Stimulated activated naive CD8-positive, alpha-beta T cell treated with anti-CD3 and anti-CD28 coated beads, Interleukin-15, Interleukin-2, amounts not matched to agents 100 ng/mL and 50 ng/mL, for 24 hours (primary cell): ENCODE measurements at regions not wholly inside any gene's neighbourhood (a gene's known extent, or its start where the extent isn't known, plus 50 kb on each side); places are given as distances from the start of the nearest gene placed in this dataset.

Experiments used
- H3K27ac Mint-ChIP-seq: one replicate; pipeline ENCODE4 v1.8.0; 2021; ENCODE audit warnings: mild to moderate bottlenecking, mixed read lengths
- H3K27me3 Mint-ChIP-seq: one replicate; pipeline ENCODE4 v1.8.0; 2021; ENCODE audit warnings: mixed read lengths
- H3K36me3 Mint-ChIP-seq: one replicate; pipeline ENCODE4 v1.8.0; 2021; ENCODE audit warnings: low read depth, mixed read lengths
- H3K4me1 Mint-ChIP-seq: one replicate; pipeline ENCODE4 v1.8.0; 2021; ENCODE audit warnings: low read depth, mixed read lengths
- H3K4me3 Mint-ChIP-seq: one replicate; pipeline ENCODE4 v1.8.0; 2021; ENCODE audit warnings: mild to moderate bottlenecking, mixed read lengths
- H3K9me3 Mint-ChIP-seq: one replicate; pipeline ENCODE4 v1.8.0; 2021; ENCODE audit warnings: mixed read lengths

GRCh38 chr17:71380535-71380934 is 740.3 kb upstream of the SOX9 start:
- Mint-ChIP-seq H3K4me1 (no peaks in the 10 kb centered on the region), H3K27ac (no peak overlapping the region), H3K9me3 (peaks cover 25% of the 10 kb centered on the region), H3K36me3 (no peaks in the 10 kb centered on the region), H3K4me3 (no peak overlapping the region), H3K27me3 (no peaks in the 10 kb centered on the region)

GRCh38 chr17:71380936-71381335 is 739.9 kb upstream of the SOX9 start:
- H3K9me3 Mint-ChIP-seq, result peaks cover 25% of the 10 kb centered on the region
- no peak overlapping the region for H3K27ac Mint-ChIP-seq
- no peaks in the 10 kb centered on the region for H3K36me3 Mint-ChIP-seq
- H3K27me3 Mint-ChIP-seq, result no peaks in the 10 kb centered on the region
- no peak overlapping the region for H3K4me3 Mint-ChIP-seq
- no peaks in the 10 kb centered on the region for H3K4me1 Mint-ChIP-seq

GRCh38 chr17:71383091-71383490 is 737.7 kb upstream of the SOX9 start:
- Mint-ChIP-seq H3K4me1 (no peaks in the 10 kb centered on the region), H3K9me3 (peaks cover 20% of the 10 kb centered on the region), H3K27me3 (no peaks in the 10 kb centered on the region), H3K27ac (no peak overlapping the region), H3K4me3 (no peak overlapping the region), H3K36me3 (no peaks in the 10 kb centered on the region)

GRCh38 chr17:71387456-71387855 is 733.4 kb upstream of the SOX9 start:
- no peaks in the 10 kb centered on the region for H3K36me3 Mint-ChIP-seq
- no peak overlapping the region for H3K27ac Mint-ChIP-seq
- H3K4me3 Mint-ChIP-seq, result no peak overlapping the region
- no peaks in the 10 kb centered on the region for H3K27me3 Mint-ChIP-seq
- no peaks in the 10 kb centered on the region for H3K4me1 Mint-ChIP-seq
- peaks cover 19% of the 10 kb centered on the region for H3K9me3 Mint-ChIP-seq

GRCh38 chr17:71392715-71393567 is 727.9 kb upstream of the SOX9 start:
- H3K9me3 Mint-ChIP-seq, result peaks cover 23% of the 10 kb centered on the region
- no peaks in the 10 kb centered on the region for H3K4me1 Mint-ChIP-seq
- H3K36me3 Mint-ChIP-seq, result no peaks in the 10 kb centered on the region
- no peak overlapping the region for H3K4me3 Mint-ChIP-seq
- no peaks in the 10 kb centered on the region for H3K27me3 Mint-ChIP-seq
- H3K27ac Mint-ChIP-seq, result no peak overlapping the region

GRCh38 chr17:71395901-71396300 is 724.9 kb upstream of the SOX9 start:
- no peaks in the 10 kb centered on the region for H3K4me1 Mint-ChIP-seq
- no peak overlapping the region for H3K4me3 Mint-ChIP-seq
- peaks cover 11% of the 10 kb centered on the region for H3K9me3 Mint-ChIP-seq
- H3K27me3 Mint-ChIP-seq, result no peaks in the 10 kb centered on the region
- no peaks in the 10 kb centered on the region for H3K36me3 Mint-ChIP-seq
- H3K27ac Mint-ChIP-seq, result no peak overlapping the region

- H3K4me3 Mint-ChIP-seq, result no peak overlapping the region
Observed at GRCh38 chr17:71396711-71397110, 724.1 kb upstream of the SOX9 start.

GRCh38 chr17:71398025-71398424 is 722.8 kb upstream of the SOX9 start:
- no peaks in the 10 kb centered on the region for H3K4me1 Mint-ChIP-seq
- H3K36me3 Mint-ChIP-seq, result no peaks in the 10 kb centered on the region
- peaks cover 4% of the 10 kb centered on the region for H3K9me3 Mint-ChIP-seq
- no peak overlapping the region for H3K4me3 Mint-ChIP-seq
- no peaks in the 10 kb centered on the region for H3K27me3 Mint-ChIP-seq
- H3K27ac Mint-ChIP-seq, result no peak overlapping the region

More at GRCh38 chr17:71396711-71397110, 724.1 kb upstream of the SOX9 start:
- H3K4me1 Mint-ChIP-seq, result no peaks in the 10 kb centered on the region
- H3K27me3 Mint-ChIP-seq, result no peaks in the 10 kb centered on the region
- H3K27ac Mint-ChIP-seq, result no peak overlapping the region
- peaks cover 8% of the 10 kb centered on the region for H3K9me3 Mint-ChIP-seq
- no peaks in the 10 kb centered on the region for H3K36me3 Mint-ChIP-seq

GRCh38 chr17:71398800-71399219 is 722.0 kb upstream of the SOX9 start:
- H3K27ac Mint-ChIP-seq, result no peak overlapping the region

GRCh38 chr17:71399221-71399620 is 721.6 kb upstream of the SOX9 start:
- no peak overlapping the region for H3K4me3 Mint-ChIP-seq
- no peak overlapping the region for H3K27ac Mint-ChIP-seq
- peaks cover 4% of the 10 kb centered on the region for H3K9me3 Mint-ChIP-seq
- no peaks in the 10 kb centered on the region for H3K4me1 Mint-ChIP-seq
- no peaks in the 10 kb centered on the region for H3K27me3 Mint-ChIP-seq
- no peaks in the 10 kb centered on the region for H3K36me3 Mint-ChIP-seq

More at GRCh38 chr17:71398800-71399219, 722.0 kb upstream of the SOX9 start:
- Mint-ChIP-seq H3K36me3 (no peaks in the 10 kb centered on the region), H3K9me3 (peaks cover 4% of the 10 kb centered on the region), H3K27me3 (no peaks in the 10 kb centered on the region), H3K4me3 (no peak overlapping the region), H3K4me1 (no peaks in the 10 kb centered on the region)

GRCh38 chr17:71399649-71400048 is 721.2 kb upstream of the SOX9 start:
- Mint-ChIP-seq H3K27ac (no peak overlapping the region), H3K36me3 (no peaks in the 10 kb centered on the region), H3K9me3 (peaks cover 4% of the 10 kb centered on the region), H3K27me3 (no peaks in the 10 kb centered on the region), H3K4me1 (no peaks in the 10 kb centered on the region), H3K4me3 (no peak overlapping the region)

GRCh38 chr17:71402007-71402406 is 718.8 kb upstream of the SOX9 start:
- Mint-ChIP-seq H3K27me3 (no peaks in the 10 kb centered on the region), H3K4me3 (no peak overlapping the region), H3K4me1 (no peaks in the 10 kb centered on the region), H3K27ac (no peak overlapping the region), H3K36me3 (no peaks in the 10 kb centered on the region), H3K9me3 (no peaks in the 10 kb centered on the region)

- Mint-ChIP-seq H3K4me1 (no peaks in the 10 kb centered on the region), H3K36me3 (no peaks in the 10 kb centered on the region), H3K27ac (no peak overlapping the region), H3K4me3 (no peak overlapping the region), H3K27me3 (no peaks in the 10 kb centered on the region), H3K9me3 (no peaks in the 10 kb centered on the region)
Observed at GRCh38 chr17:71402661-71403141, 718.1 kb upstream of the SOX9 start.

- Mint-ChIP-seq H3K4me1 (no peaks in the 10 kb centered on the region), H3K36me3 (no peaks in the 10 kb centered on the region), H3K27ac (no peak overlapping the region)
Observed at GRCh38 chr17:71405101-71405500, 715.7 kb upstream of the SOX9 start.

GRCh38 chr17:71407981-71408380 is 712.8 kb upstream of the SOX9 start:
- H3K27ac Mint-ChIP-seq, result no peak overlapping the region
- no peaks in the 10 kb centered on the region for H3K4me1 Mint-ChIP-seq
- no peaks in the 10 kb centered on the region for H3K27me3 Mint-ChIP-seq
- no peaks in the 10 kb centered on the region for H3K9me3 Mint-ChIP-seq
- no peak overlapping the region for H3K4me3 Mint-ChIP-seq
- no peaks in the 10 kb centered on the region for H3K36me3 Mint-ChIP-seq

More at GRCh38 chr17:71405101-71405500, 715.7 kb upstream of the SOX9 start:
- Mint-ChIP-seq H3K4me3 (no peak overlapping the region), H3K9me3 (no peaks in the 10 kb centered on the region), H3K27me3 (no peaks in the 10 kb centered on the region)

GRCh38 chr17:71409137-71409536 is 711.7 kb upstream of the SOX9 start:
- no peaks in the 10 kb centered on the region for H3K36me3 Mint-ChIP-seq
- no peak overlapping the region for H3K27ac Mint-ChIP-seq
- H3K4me1 Mint-ChIP-seq, result no peaks in the 10 kb centered on the region
- no peak overlapping the region for H3K4me3 Mint-ChIP-seq
- H3K27me3 Mint-ChIP-seq, result no peaks in the 10 kb centered on the region
- no peaks in the 10 kb centered on the region for H3K9me3 Mint-ChIP-seq
